Fibroblast of peridontal ligament (primary cell): ENCODE measurements at regions not wholly inside any gene's neighbourhood (a gene's known extent, or its start where the extent isn't known, plus 50 kb on each side); places are given as distances from the start of the nearest gene placed in this dataset.

Experiments used
- DNase-seq: peaks from one replicate; pipeline ENCODE4 v3.0.0-alpha.2; 2010; ENCODE audit errors: extremely low read depth

DNA sequence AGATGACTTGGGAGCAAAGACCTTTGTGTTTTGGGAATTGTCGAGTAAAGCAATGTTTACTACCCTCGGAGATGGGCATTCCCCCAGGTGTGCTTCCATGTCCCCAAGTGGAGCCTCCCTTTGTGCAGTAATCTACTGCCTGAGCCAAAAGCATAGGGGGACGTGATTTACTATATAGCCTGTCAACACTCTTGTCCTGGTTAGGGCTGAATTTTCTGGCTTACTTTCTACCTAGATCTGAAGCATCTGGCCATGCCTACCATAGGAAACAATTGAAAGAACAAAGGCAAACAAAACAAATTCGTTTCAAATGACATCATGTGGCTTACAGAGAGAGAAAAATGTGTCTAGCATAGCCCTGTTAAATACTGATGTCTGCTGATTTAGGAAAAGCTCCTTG lies 350.6 kb downstream of the SAMD5 start:
- no peak for DNase-seq

- DNase-seq, result no peak
These were observed 353.2 kb downstream of the SAMD5 start for GRCh38 chr6:147861696-147862095.

DNA sequence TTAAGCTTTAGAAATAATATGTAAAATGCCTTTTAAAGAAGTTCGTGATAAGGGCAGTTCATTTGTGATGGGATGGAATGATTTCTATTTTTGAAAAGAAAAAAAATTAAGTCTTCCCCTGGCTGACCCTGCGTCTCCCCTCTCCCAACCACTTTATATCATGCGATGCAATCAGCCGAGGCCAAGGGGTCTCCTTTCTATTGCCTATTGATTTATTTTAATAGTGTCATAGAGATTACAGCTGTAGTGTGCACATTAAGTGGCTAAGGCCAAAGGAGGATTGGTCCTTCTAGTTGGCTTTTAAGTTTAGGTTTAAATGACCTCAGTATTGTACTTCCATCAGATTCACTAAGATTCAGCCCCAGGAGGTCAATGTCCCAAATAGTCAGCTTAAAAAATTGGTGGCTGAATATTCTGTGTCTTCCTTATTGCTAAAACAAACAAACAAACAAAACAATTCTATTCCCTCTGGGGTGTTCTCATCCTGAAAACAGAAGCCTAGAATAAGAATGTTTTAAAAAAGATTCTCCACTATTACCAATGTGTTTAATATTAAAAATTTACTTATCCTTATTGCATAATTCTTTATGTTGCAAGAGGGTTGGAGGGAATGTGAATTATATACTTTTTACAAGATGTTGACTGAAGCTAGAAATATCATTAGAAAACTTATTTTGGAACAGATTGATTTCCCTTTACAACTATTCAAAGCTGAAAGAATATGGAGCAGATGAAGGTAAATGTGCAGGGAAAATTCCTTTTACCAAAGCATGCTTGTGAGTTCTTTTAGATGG lies 359.1 kb downstream of the SAMD5 start:
- DNase-seq, result no peak

GRCh38 chr6:147868427-147869190 lies 360.1 kb downstream of the SAMD5 start:
- DNase-seq, result peak; percentile 31

GRCh38 chr6:147869201-147869600 lies 360.7 kb downstream of the SAMD5 start:
- DNase-seq, result no peak

DNA sequence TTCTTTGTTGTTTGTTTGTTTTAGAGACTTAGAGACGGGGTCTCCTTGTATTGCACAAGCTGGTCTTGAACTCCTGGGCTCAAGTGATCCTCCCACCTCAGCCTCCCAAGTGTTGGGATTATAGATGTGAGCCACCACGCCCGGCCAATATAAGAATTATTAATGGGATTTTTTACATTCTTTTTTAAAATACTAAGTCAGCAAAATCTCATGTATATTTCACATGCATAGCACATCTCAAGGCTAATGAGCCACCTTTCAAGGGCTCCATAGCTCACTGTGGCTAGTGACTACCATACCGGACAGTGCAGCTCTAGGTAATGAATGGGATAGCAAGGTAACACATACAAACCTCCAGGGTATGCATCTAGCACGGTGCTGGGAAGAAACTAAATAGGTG lies 361.4 kb downstream of the SAMD5 start:
- no peak for DNase-seq

DNA sequence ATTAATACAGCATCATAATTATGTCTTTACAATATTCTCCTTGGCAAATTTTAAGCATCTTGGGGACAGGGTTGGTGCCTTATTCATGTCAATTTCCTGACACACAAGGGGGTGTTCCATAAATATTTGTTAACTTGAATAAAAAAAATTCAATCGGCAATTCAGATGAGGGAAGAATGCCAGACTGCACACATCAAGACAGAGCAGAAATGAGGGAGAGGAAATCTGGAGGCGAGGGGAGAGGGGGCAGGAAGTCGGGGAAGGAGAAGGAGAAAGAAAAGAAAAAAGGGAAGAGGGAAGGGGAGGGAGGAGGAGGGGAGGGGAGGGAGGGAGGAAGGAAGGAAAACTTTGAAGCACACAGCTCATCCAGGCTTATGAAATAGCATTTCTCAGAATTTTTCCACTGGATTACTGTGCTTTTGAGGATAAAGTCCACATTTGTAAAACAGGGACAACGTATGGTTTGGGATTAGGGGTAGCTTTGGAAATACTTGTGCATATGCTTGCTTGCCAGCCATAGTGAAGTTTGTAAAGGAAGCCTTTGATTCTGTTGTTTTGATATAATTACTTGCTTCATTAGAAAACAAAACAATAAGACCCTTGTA lies 362.1 kb downstream of the SAMD5 start:
- DNase-seq, result no peak

DNA sequence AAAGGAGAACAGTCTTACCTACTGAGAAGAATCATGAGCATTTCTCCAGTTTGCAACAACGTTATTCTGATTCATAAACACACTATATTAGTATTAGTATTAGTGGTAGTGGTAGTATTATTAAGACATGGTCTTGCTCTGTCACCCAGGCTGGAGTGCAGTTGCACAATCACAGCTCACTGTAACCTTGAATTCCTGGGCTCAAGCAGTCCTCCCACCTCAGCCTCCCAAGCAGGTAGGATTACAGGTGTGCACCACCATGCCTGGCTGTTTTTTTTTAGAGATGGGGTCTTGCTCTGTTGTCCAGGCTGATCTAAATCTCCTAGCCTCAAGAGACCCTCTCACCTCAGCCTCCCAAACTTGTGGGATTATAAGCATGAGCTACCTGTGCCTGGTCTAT lies 363.5 kb downstream of the SAMD5 start:
- no peak for DNase-seq

DNA sequence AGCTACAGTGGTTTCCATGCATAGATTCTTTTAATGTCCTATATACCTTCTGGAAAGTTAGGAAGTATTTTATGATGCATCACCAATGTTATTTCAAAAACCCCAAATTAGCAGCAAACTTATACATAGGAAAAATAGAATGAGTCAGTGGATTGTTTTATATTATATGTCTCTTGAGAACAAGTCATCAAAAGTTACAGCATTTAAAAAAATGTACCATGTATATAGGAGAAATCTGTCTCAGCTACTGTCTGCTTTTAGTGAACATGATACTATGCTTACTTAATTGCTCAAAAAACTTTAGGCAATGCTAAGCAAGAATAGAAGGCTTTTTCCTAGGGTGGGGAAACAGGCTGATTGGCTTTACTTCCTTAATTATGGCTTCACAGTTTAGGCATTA lies 365.3 kb downstream of the SAMD5 start:
- peak; percentile 36 for DNase-seq

DNA sequence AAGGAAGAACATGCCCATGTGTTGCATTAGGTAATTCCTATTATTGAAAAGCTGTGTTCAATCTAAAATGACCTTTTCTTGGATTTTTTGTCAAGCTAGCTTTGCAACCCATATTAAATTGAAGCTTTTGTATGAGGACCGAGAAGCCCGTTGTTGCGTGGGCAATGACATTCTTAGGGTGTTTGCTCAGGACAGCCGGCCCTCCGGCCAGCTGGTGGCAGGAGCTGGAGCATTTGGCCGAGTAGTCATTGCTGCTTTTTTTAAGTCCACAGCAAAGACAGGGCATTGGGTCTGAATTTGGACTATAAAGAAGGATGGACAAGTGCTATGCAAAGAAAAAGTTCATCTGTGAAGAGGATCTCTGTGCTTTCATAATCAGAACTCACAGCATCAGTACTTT lies 365.8 kb downstream of the SAMD5 start:
- DNase-seq, result no peak

DNA sequence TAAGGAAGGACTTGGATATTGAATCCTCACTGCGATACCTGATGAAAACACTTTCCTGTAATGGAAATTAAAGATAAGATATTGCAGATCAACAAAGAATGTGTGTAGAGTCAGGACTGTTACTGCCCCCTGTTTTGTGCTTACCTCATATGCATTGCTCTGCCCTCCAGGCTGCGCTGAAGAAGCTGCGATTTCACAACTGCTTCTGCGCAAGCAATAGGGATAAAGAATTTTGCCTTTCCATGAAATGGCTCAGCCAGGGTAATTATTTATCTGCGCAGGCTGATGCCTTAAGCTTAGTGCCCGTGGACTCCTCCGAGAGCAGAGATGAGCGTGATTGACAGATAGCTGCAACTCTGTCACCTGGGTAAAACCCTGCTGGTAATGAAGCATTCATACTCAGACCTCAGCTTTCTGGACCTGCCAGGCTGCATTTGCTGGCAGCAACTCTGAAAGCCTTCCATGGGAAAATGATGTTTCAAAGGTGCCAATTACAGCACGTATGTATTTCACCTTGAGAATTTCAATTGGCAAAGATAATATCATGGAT lies 370.6 kb downstream of the SAMD5 start:
- no peak for DNase-seq

DNA sequence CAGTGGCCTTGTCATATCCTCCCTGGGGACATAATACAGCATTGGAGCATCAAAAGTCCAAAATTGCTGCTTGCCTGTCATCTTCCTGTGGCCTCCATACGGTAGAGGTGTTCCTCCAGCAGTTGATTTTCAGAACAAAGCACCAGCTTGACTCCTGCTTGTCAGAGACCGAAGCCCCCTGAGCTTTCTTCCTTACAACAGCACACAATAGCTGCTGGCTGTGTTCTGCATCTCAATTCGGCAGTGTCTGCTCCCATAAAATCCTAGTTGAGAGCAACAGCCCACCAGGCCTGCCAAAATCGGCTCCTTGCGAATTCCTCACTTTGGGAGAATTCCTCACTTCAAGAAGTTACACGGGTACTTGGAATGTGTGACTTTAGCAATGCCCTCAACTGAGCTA lies 372.9 kb downstream of the SAMD5 start:
- no peak for DNase-seq

DNA sequence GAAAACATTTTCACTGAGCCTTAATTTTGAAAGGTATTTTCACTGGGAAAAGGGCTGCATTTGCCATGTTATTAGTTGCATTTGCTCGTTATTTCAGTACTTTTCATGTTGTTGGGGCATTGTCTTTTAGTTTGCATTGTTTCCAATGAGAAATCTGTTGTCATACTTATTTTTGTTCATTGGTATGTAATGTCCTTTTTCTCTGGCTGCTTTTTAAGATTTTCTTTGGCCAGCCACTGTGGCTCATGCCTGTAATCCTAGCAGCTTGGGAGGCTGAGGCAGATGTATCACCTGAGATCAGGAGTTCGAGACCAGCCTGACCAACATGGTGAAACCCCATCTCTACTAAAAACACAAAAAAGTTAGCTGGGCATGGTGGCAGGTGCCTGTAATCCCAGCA lies 379.9 kb downstream of the SAMD5 start:
- DNase-seq, result no peak

DNA sequence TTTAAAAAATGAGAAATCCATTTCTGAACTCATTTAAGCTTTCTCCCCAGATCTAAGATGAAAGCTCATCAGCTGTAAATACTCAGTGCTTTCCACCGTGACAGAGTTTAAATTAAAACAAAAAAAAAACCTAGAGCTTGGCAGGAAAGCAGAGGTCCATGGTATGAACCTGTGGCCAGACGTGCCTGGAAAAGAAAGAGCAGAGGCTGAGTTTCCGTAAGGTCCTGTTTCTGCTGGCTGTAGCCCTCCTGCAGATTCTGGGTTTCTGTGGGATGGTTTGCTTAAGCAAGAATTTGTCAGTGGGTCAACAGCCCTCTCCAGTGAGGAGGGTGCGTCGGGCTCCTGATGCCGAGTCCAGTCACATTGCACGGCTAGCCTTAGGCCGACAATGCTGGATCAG lies 383.2 kb downstream of the SAMD5 start:
- no peak for DNase-seq

GRCh38 chr6:147892476-147892875 lies 384.0 kb downstream of the SAMD5 start:
- no peak for DNase-seq

- no peak for DNase-seq
These were observed 386.8 kb downstream of the SAMD5 start for GRCh38 chr6:147895272-147895671.

DNA sequence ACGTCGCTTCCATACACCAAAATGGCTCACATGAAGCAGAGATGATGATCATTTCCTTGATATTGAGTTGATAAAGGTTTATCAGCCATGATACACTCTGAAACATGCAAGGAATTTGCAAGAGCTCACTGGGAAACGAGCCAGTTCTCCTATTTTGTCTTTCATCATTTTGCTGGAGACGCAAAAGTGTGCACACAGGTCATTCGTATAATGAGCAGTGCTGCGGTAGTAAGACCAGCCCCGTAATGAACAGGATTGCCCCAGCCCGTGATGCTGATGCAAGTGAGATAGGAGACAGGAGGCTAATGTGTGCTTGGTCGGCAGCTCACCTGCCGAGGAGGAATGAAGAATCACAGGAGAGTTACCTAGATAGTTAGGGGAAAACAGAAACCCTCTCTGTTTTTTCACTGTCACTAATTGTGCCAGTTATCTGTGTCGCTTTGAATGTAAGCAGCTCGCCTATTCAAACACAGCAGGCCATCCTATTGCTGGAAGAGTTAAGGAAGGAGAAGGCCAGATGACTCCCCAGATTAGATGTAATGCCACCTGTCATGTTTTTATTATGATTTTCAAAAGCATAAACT lies 391.8 kb downstream of the SAMD5 start:
- DNase-seq, result no peak

GRCh38 chr6:147903321-147903720 lies 394.8 kb downstream of the SAMD5 start:
- no peak for DNase-seq

- DNase-seq, result peak; percentile 16
These were observed 395.4 kb downstream of the SAMD5 start for GRCh38 chr6:147903931-147904330.

DNA sequence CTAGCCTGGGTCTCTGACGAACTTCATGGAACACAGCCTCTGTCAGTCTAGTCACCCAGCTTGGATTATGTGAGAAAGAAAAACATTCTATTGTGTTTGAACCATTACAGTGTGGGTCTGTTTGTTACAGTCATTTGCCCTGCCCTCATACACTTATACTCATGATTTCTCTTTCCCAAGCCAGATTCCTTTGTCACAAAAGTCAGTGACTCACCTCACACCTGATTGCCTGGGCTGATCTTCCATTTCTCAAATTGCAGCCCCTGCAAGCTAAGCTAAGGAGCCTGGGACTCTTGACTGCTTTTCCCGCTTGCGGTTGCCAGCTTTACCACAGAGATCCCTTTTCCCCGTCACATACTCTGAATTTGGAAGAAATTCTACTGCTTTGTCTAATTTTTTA lies 395.9 kb downstream of the SAMD5 start:
- no peak for DNase-seq

DNA sequence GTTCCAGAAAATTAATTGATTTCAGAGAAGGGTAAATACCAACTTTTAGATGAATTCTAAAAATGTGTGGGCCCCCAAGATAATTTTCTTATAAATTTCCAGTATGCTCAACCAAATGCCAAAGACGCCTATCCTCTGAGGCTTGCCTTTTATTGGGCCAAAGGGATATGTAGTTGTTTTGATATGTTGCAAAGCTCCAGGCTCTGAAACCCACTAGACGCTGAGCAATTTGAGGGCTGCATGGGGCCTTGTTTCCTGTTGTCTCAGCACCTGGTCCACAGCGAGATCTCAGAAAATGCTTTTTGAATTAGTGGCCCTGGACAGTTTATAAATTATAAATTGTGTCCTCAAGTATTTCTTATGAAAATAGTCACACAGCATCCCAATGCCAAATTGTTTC lies 397.2 kb downstream of the SAMD5 start:
- DNase-seq, result no peak

DNA sequence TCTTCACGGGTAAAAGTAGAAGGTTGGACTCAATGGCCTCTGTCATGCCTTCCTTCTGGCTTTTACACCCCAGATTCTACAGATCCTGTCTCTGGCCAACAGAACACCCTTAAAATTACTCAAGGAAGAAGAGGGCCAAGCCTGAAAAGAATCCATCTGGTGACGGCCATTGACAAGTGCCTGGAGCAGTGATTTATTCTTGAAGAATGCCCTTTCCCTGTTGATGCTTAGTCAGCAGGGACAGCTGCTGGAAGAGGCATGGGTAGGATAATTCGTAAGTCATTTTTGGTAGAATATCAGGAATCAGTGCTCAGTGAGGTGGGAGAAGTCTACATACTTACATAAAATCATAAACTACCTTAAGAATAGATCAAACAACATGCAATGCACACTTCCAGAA lies 397.9 kb downstream of the SAMD5 start:
- peak; percentile 41 for DNase-seq
